NCI-H748 treated with DMSO at 0.1 percent for 48 hours (cell line): ENCODE measurements at regions not wholly inside any gene's neighbourhood (a gene's known extent, or its start where the extent isn't known, plus 50 kb on each side); places are given as distances from the start of the nearest gene placed in this dataset.
"Not testable (repeated sequence)": the region's sequence is repeated elsewhere in the genome, so short reads cannot be mapped to it uniquely, and the experiment has no call there.

ENCODE experiments used
- DNase-seq: peaks from one replicate; lab custom pipeline; 2025; lab: John Stamatoyannopoulos, UW

GRCh38 chr7:81433206-81433605 lies 336.6 kb downstream of the HGF start:
- DNase-seq = no peak

- no peak for DNase-seq
Observed at GRCh38 chr7:81430761-81431160, 339.1 kb downstream of the HGF start.

GRCh38 chr7:81430150-81430549 lies 339.7 kb downstream of the HGF start:
- DNase-seq = no peak

GRCh38 chr7:81427461-81427860 lies 342.4 kb downstream of the HGF start:
- no peak for DNase-seq

- DNase-seq = no peak
Observed at GRCh38 chr7:81420526-81421226, 349.2 kb downstream of the HGF start.

GRCh38 chr7:81419731-81420130 lies 350.1 kb downstream of the HGF start:
- DNase-seq = no peak

- DNase-seq = no peak
Observed at GRCh38 chr7:81416659-81417058, 353.2 kb downstream of the HGF start.

GRCh38 chr7:81415181-81415580 lies 354.7 kb downstream of the HGF start:
- DNase-seq = no peak

GRCh38 chr7:81414411-81414810 lies 355.4 kb downstream of the HGF start:
- no peak for DNase-seq

GRCh38 chr7:81410471-81411117 lies 359.3 kb downstream of the HGF start:
- no peak for DNase-seq

GRCh38 chr7:81408728-81409127 lies 361.1 kb downstream of the HGF start:
- no peak for DNase-seq

- no peak for DNase-seq
Observed at GRCh38 chr7:81407094-81407493, 362.8 kb downstream of the HGF start.

- no peak for DNase-seq
Observed at GRCh38 chr7:81404669-81405068, 365.2 kb downstream of the HGF start.

- no peak for DNase-seq
Observed at GRCh38 chr7:81402227-81402626, 367.6 kb downstream of the HGF start.

GRCh38 chr7:81399471-81399870 lies 370.4 kb downstream of the HGF start:
- no peak for DNase-seq

- no peak for DNase-seq
Observed at GRCh38 chr7:81394029-81394428, 375.8 kb downstream of the HGF start.

- no peak for DNase-seq
Observed at GRCh38 chr7:81393018-81393417, 376.8 kb downstream of the HGF start.

GRCh38 chr7:81385370-81385769 lies 384.5 kb downstream of the HGF start:
- no peak for DNase-seq

- DNase-seq = no peak
Observed at GRCh38 chr7:81383846-81384245, 386.0 kb downstream of the HGF start.

GRCh38 chr7:81374641-81375040 lies 395.2 kb downstream of the HGF start:
- DNase-seq = not testable (repeated sequence)

GRCh38 chr7:81370822-81371221 lies 399.0 kb downstream of the HGF start:
- no peak for DNase-seq

- DNase-seq = no peak
Observed at GRCh38 chr7:81367326-81367931, 402.4 kb downstream of the HGF start.

- no peak for DNase-seq
Observed at GRCh38 chr7:81366546-81366945, 403.3 kb downstream of the HGF start.
